ENCODE measurements at regions not wholly inside any gene's neighbourhood (a gene's known extent, or its start where the extent isn't known, plus 50 kb on each side); places are given as distances from the start of the nearest gene placed in this dataset.
"Not testable (repeated sequence)": the region's sequence is repeated elsewhere in the genome, so short reads cannot be mapped to it uniquely, and the experiment has no call there.

- no peak for TF ChIP-seq CTCF (IDR thresholded peaks at IDR 0.05; ENCODE audit: low read depth, low read length, missing control alignments)
- no peak overlapping the region for H3K4me3 ChIP-seq (ENCODE audit: low read depth, low read length)
Observed at GRCh38 chr3:34483311-34483887, 685.0 kb downstream of the PDCD6IP start.

GRCh38 chr3:34504366-34504765, 705.9 kb downstream of the PDCD6IP start:
- no peak for DNase-seq (ENCODE audit: low read depth)
- no peak for TF ChIP-seq CTCF (IDR thresholded peaks at IDR 0.05; ENCODE audit: low read depth, low read length, missing control alignments)

More at GRCh38 chr3:34483311-34483887, 685.0 kb downstream of the PDCD6IP start:
- no peak for DNase-seq (ENCODE audit: low read depth)

GRCh38 chr3:34504775-34505174, 706.3 kb downstream of the PDCD6IP start:
- no peak for DNase-seq (ENCODE audit: low read depth)

More at GRCh38 chr3:34504366-34504765, 705.9 kb downstream of the PDCD6IP start:
- no peak overlapping the region for H3K4me3 ChIP-seq (ENCODE audit: low read depth, low read length)

GRCh38 chr3:34508732-34509131, 710.3 kb downstream of the PDCD6IP start:
- TF ChIP-seq CTCF (IDR thresholded peaks at IDR 0.05; ENCODE audit: low read depth, low read length, missing control alignments) = no peak
- H3K4me3 ChIP-seq (ENCODE audit: low read depth, low read length) = no peak overlapping the region
- no peak for DNase-seq (ENCODE audit: low read depth)

More at GRCh38 chr3:34504775-34505174, 706.3 kb downstream of the PDCD6IP start:
- H3K4me3 ChIP-seq (ENCODE audit: low read depth, low read length) = no peak overlapping the region
- no peak for TF ChIP-seq CTCF (IDR thresholded peaks at IDR 0.05; ENCODE audit: low read depth, low read length, missing control alignments)

GRCh38 chr3:34511891-34512290, 713.5 kb downstream of the PDCD6IP start:
- no peak for DNase-seq (ENCODE audit: low read depth)
- no peak for TF ChIP-seq CTCF (IDR thresholded peaks at IDR 0.05; ENCODE audit: low read depth, low read length, missing control alignments)

GRCh38 chr3:34519008-34519407, 720.6 kb downstream of the PDCD6IP start:
- not testable (repeated sequence) for DNase-seq (ENCODE audit: low read depth); H3K4me3 ChIP-seq (ENCODE audit: low read depth, low read length)

More at GRCh38 chr3:34511891-34512290, 713.5 kb downstream of the PDCD6IP start:
- H3K4me3 ChIP-seq (ENCODE audit: low read depth, low read length) = no peak overlapping the region

GRCh38 chr3:34531156-34531555, 732.7 kb downstream of the PDCD6IP start:
- TF ChIP-seq CTCF (IDR thresholded peaks at IDR 0.05; ENCODE audit: low read depth, low read length, missing control alignments) = no peak
- H3K4me3 ChIP-seq (ENCODE audit: low read depth, low read length) = no peak overlapping the region
- no peak for DNase-seq (ENCODE audit: low read depth)

All from GM12864 (cell line).